Keratinocyte (primary cell): ENCODE measurements at regions not wholly inside any gene's neighbourhood (a gene's known extent, or its start where the extent isn't known, plus 50 kb on each side); places are given as distances from the start of the nearest gene placed in this dataset.

ENCODE experiments used
- DNase-seq: peaks from one replicate; pipeline ENCODE4 v3.0.0-alpha.2; 2011; ENCODE audit warnings: low read depth, missing footprints, low spot score
- FAIRE-seq: peaks from 2 replicates; lab custom pipeline; 2011; peaks lifted over from hg19 to GRCh38; lab: Jason Lieb, UNC
- H2AFZ ChIP-seq: 2 replicates; pipeline ENCODE4 v1.6.0; 2012; ENCODE audit warnings: low read length, control low read depth, inconsistent platforms; ENCODE audit not compliant: control insufficient read depth
- H3K27ac ChIP-seq: 2 replicates; pipeline ENCODE4 v1.5.1; 2011; ENCODE audit warnings: low read length; ENCODE audit not compliant: control insufficient read depth, insufficient read depth
- H3K27me3 ChIP-seq: 3 replicates; pipeline ENCODE4 v1.6.0; 2011; ENCODE audit warnings: low read length; ENCODE audit not compliant: control insufficient read depth, insufficient read depth; ENCODE audit errors: extremely low read depth
- H3K36me3 ChIP-seq, 2 experiments: 2 replicates in 1 of 2; 3 replicates in 1 of 2; pipeline ENCODE4 v1.5.1; 2011; ENCODE audit warnings: low read length in 2 of 2, mild to moderate bottlenecking in 1 of 2; ENCODE audit not compliant: control insufficient read depth in 2 of 2, insufficient read depth in 2 of 2; ENCODE audit errors: extremely low read depth in 1 of 2
- H3K4me1 ChIP-seq: 3 replicates; pipeline ENCODE4 v1.5.1; 2011; ENCODE audit warnings: low read length; ENCODE audit not compliant: control insufficient read depth, insufficient read depth; ENCODE audit errors: extremely low read depth
- H3K4me2 ChIP-seq: 3 replicates; pipeline ENCODE4 v1.6.0; 2011; ENCODE audit warnings: low read depth, low read length; ENCODE audit not compliant: control insufficient read depth, insufficient read depth; ENCODE audit errors: extremely low read depth
- H3K4me3 ChIP-seq, 3 experiments: fragments of 200-600 bp in 1 of 3; sonication (generic) in 1 of 3; 2 replicates in 2 of 3; 3 replicates in 1 of 3; pipeline ENCODE4 v1.5.1; 2011 to 2016; ENCODE audit warnings: low read length in 3 of 3, mild to moderate bottlenecking in 3 of 3, control low read depth in 2 of 3, inconsistent platforms in 1 of 3, low read depth in 1 of 3, mixed read lengths in 1 of 3, mixed run types in 1 of 3, moderate library complexity in 1 of 3; ENCODE audit not compliant: control insufficient read depth in 2 of 3, insufficient read depth in 2 of 3; ENCODE audit errors: extremely low read depth in 1 of 3
- H3K79me2 ChIP-seq: 2 replicates; pipeline ENCODE4 v1.6.0; 2012; ENCODE audit warnings: low read length; ENCODE audit not compliant: control insufficient read depth, insufficient read depth
- H3K9ac ChIP-seq: 3 replicates; pipeline ENCODE4 v1.6.0; 2011; ENCODE audit warnings: low read length; ENCODE audit not compliant: control insufficient read depth, insufficient read depth; ENCODE audit errors: extremely low read depth
- H3K9me1 ChIP-seq: 3 replicates; pipeline ENCODE4 v1.6.0; 2011; ENCODE audit warnings: low read length; ENCODE audit not compliant: control insufficient read depth, insufficient read depth; ENCODE audit errors: extremely low read depth
- H3K9me3 ChIP-seq: 2 replicates; pipeline ENCODE4 v1.5.1; 2012; ENCODE audit warnings: low read depth, low read length; ENCODE audit not compliant: control insufficient read depth
- H4K20me1 ChIP-seq: 3 replicates; pipeline ENCODE4 v1.6.0; 2011; ENCODE audit warnings: low read length; ENCODE audit not compliant: control insufficient read depth, insufficient read depth; ENCODE audit errors: extremely low read depth
- CTCF ChIP-seq, 3 experiments: IDR thresholded peaks in 1 of 3; conservative IDR thresholded peaks in 1 of 3; optimal IDR thresholded peaks in 1 of 3; 2 replicates in 2 of 3; 3 replicates in 1 of 3; pipeline versions ENCODE3 to v1.5.1; 2011; ENCODE audit warnings: low read length in 3 of 3, mild to moderate bottlenecking in 3 of 3, moderate library complexity in 2 of 3, control low read depth in 1 of 3, inconsistent platforms in 1 of 3; ENCODE audit not compliant: insufficient read depth in 2 of 3; ENCODE audit errors: extremely low read depth in 1 of 3
- EZH2 ChIP-seq: IDR thresholded peaks from one replicate; pipeline ENCODE4 v1.6.1; 2012; ENCODE audit warnings: inconsistent platforms, mild to moderate bottlenecking, low read length, moderate library complexity
- dilution Hi-C: fragments of 300-500 bp; cut with MboI; formaldehyde crosslinking; loops from one replicate; pipeline ENCODE4 v1.7.0; 2020; ENCODE audit warnings: low sequenced_read_pairs; ENCODE audit not compliant: extremely low pct_ligation_motif_present

- no peaks in the 10 kb centered on the region for H4K20me1 ChIP-seq
- H3K4me3 ChIP-seq, result no peak overlapping the region
- DNase-seq, result no peak
- H3K79me2 ChIP-seq, result no peaks in the 10 kb centered on the region
- H3K9ac ChIP-seq, result no peak overlapping the region
- H3K9me1 ChIP-seq, result no peaks in the 10 kb centered on the region
- H3K36me3 ChIP-seq, result no peaks in the 10 kb centered on the region
- H3K9me3 ChIP-seq, result no peaks in the 10 kb centered on the region
- no peak overlapping the region for H2AFZ ChIP-seq
- H3K4me2 ChIP-seq, result no peak overlapping the region
- TF ChIP-seq EZH2, result no peak
- TF ChIP-seq CTCF (optimal IDR thresholded peaks at IDR 0.05 in 1 of 3, IDR thresholded peaks at IDR 0.05 in 1 of 3, conservative IDR thresholded peaks at IDR 0.05 in 1 of 3; ENCODE audit: extremely low read depth in 1 of 3, insufficient read depth in 2 of 3, low read length in 3 of 3), result no peak
- no peak overlapping the region for H3K27ac ChIP-seq
- H3K4me1 ChIP-seq, result no peaks in the 10 kb centered on the region
- FAIRE-seq, result no peak
- no peaks in the 10 kb centered on the region for H3K27me3 ChIP-seq
- dilution Hi-C loops, result no loop called here
Measured at GRCh38 chrX:34377645-34378044, 245.5 kb upstream of the FAM47A start.

- Histone ChIP-seq H2AFZ (no peak overlapping the region), H3K79me2 (no peaks in the 10 kb centered on the region), H3K9ac (no peak overlapping the region), H4K20me1 (no peaks in the 10 kb centered on the region), H3K4me3 (no peak overlapping the region), H3K4me2 (no peak overlapping the region), H3K9me3 (no peaks in the 10 kb centered on the region), H3K4me1 (no peaks in the 10 kb centered on the region), H3K27ac (no peak overlapping the region), H3K27me3 (no peaks in the 10 kb centered on the region), H3K36me3 (no peaks in the 10 kb centered on the region), H3K9me1 (no peaks in the 10 kb centered on the region)
- dilution Hi-C loops, result no loop called here
- TF ChIP-seq CTCF (optimal IDR thresholded peaks at IDR 0.05 in 1 of 3, IDR thresholded peaks at IDR 0.05 in 1 of 3, conservative IDR thresholded peaks at IDR 0.05 in 1 of 3; ENCODE audit: extremely low read depth in 1 of 3, insufficient read depth in 2 of 3, low read length in 3 of 3), result no peak
- TF ChIP-seq EZH2, result no peak
- DNase-seq (no peak), FAIRE-seq (no peak)
Measured at GRCh38 chrX:34371754-34372153, 239.6 kb upstream of the FAM47A start.
